Stimulated activated CD4-positive, alpha-beta T cell treated with anti-CD3 and anti-CD28 coated beads, TNF-alpha, amount 100 ng/mL, for 1 hour (primary cell): ENCODE measurements at regions not wholly inside any gene's neighbourhood (a gene's known extent, or its start where the extent isn't known, plus 50 kb on each side); places are given as distances from the start of the nearest gene placed in this dataset.

Source experiments
- DNase-seq, 3 donors: peaks; one replicate each; pipeline ENCODE4 v3.0.0-alpha.2; 2020; ENCODE audit warnings: low read depth in 3 of 3, low spot score in 1 of 3

DNA sequence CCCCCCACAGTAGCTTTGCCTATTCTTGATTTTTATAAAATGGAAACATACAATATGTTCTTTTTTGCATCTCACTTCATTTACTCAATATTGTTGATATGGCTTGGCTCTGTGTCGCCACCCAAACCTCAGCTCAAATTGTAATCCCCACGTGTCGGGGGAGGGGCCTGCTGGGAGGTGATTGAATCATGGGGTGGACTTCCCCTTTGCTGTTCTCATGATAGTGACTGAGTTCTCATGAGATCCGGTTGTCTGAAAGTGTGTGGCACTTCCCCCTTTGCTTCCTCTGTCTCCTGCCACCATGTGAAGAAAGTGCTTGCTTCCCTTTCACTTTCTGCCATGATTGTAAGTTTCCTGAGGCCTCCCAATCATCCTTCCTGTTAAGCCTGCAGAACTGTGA is 431.3 kb downstream of the MN1 start:
- DNase-seq, result no peak

DNA sequence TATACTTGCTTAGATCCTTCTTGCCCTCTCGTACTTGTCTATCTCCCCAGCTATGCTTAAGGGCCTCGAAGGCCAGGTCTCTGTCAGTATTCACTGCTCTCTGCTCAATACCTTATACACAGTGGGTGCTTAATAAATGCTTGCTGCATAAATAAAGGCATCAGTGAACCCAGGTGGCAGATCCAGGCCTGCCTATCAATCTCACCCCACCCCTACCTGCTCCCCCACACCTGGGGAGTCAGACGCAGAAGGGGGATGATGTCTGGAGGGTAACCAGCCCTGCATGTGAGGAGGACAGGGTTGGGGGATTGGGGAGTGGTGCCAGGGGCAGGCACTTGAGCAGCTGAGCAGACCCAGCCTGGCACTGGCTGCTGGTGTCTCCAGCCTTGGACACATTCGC is 430.6 kb downstream of the MN1 start:
- no peak for DNase-seq

DNA sequence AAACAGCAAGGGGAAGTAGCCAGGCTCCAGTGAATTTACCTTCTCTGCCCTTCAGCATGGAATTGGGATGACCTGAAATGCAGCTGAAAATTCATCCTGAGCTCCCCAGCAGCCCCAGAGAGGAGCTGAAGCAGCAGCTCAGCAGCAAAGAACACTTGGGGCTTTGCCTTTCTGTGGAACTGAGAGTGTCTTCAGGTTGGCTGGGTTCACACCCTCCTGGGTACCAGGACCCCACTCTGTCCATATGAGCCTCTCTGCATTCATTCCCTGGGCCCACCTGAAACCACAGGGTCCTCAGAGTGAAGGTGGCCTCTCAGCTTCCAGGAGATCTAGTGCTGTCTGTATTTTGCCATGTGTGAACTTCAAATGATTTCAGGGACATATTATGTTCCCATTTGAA is 429.2 kb downstream of the MN1 start:
- DNase-seq, result no peak

DNA sequence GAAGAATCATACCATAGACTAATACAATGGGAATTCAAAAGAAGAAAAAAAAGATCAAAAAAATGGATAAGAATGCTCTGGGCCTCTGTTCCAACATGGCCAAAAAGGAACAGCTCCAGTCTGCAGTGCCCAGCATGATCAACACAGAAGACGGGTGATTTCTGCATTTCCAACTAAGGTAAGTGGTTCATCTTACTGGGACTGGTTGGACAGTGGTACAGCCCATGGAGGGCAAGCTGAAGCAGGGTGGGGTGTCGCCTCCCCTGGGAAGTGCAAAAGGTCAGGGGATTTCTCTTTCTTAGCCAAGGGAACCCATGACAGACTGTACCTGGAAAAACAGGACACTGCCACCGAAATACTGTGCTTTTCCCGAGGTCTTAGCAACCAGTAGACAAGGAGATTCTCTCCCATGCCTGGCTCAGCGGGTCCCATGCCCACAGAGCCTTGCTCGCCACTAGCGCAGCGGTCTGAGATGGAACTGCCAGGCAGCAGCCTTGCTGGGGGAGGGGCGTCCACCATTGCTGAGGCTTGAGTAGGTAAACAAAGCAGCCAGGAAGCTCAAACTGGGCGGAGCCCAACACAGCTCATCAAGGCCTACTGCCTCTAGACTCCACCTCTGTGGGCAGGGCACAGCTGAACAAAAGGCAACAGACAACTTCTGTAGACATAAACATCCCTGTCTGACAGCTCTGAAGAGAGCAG is 428.4 kb downstream of the MN1 start:
- no peak for DNase-seq

DNA sequence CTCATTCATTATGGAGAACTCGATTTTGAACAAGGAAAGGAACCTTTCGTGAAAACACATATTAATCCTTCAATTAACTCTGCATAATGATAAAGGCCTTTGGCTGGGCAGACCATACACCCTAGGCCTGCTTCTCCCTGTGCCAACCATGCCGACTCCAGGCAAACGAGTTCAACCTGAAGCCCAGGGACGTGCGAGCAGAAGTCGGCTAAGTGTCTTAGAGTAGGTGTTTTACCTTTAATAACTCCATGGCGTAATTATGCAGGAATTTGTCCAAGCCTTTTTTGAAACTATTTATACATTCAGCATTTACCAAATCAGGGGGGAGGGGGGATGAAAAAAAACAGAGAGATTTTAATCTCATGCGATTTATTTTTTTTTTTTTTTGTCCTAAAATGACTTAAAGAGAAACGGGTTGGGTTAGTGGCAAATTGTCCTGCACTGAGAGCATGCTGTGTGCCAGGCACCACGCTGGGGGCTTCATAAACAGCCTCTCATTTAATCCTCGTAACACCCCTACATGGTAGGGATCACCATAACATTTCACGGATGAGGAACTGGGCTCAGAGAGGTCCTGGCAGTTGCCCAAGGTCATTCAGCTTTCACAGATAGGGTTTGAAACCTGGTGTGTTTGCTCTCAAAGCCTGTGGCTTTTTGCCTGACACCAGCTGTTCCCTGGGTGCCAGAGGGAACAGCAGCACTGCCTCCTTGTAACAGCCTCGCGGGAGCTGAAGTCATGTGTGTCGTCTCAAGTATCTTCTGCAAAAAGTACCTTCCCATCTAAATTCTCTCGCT is 423.9 kb downstream of the MN1 start:
- no peak for DNase-seq

DNA sequence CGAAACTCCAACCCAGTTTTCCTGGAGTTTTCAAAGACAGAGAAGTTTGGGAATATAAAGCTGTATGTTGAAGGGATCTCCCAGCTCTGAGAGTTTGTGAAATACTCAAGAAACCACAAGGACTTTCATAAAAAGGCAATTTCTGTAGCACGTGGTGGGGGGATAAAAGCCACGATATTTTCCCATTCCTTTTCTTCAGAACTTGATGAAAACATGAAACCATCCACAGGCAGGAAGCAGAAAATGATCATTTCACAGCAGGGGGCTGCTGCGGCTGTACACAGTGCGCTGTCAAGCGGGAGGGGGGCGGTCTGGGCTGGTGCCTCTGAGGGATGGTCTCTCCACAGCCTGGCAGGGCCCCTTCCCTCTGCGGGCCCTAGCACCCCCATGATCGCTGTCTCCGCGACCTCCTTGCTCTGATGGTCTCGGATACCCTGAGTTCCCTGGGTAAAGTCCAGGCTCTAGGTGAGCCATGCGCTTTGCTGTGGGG is 423.2 kb downstream of the MN1 start:
- no peak for DNase-seq

DNA sequence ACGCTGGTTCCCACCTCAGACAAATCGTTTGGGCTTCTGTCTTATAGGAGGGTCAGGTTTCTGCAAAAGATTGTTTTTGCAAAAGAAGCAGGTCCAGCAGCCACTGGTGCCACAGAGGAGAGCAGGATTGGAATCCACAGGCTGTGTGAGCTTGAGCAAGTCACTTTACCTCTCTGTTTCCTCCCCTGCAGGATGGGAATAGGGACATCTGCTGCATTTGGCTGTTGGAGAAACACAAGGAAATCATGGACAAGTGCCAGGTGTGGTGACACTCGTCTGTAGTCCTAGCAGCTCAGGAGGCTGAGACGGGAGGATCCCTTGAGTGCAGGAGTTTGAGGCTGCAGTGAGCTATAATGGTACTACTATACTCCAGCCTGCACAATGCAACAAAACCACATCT is 422.6 kb downstream of the MN1 start:
- DNase-seq, result no peak

DNA sequence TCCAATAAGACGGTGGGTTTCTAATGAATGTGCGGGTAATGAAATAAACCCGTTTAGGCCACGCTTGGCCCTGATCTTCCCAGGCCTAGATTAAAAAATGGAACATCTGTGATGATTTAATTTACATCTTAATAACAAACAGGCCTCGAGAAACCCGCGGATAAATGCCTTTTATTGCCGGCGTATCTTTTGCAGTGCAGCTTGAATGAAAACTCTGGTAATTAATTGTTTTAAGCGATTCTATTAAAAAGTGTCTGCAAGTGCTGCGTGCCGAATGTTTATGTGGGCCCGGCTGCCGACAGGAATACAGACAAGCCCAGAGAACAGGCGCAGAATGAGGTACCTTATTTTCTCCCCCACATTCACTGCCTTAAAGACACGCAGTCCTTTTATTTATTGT is 420.7 kb downstream of the MN1 start:
- DNase-seq, result no peak

DNA sequence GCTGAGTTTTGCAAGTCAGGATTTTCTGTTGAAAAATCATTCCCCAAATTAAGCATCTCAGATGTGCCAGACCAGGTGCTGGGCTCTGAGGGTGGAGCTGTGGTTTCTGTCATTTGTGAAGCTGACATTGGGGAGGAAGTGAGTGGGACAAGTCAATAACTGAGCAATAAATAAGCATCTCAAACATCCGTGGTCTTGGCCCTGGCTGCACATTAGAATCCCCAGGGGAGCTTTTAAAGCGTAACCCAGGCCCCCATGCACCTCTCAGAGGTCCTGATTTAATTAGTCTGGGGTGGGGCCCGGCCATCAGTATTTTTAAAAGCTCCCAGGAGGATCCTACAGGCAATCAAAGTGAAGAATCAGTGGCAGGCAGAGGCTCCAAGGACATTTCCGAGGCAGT is 420.0 kb downstream of the MN1 start:
- DNase-seq, result no peak

DNA sequence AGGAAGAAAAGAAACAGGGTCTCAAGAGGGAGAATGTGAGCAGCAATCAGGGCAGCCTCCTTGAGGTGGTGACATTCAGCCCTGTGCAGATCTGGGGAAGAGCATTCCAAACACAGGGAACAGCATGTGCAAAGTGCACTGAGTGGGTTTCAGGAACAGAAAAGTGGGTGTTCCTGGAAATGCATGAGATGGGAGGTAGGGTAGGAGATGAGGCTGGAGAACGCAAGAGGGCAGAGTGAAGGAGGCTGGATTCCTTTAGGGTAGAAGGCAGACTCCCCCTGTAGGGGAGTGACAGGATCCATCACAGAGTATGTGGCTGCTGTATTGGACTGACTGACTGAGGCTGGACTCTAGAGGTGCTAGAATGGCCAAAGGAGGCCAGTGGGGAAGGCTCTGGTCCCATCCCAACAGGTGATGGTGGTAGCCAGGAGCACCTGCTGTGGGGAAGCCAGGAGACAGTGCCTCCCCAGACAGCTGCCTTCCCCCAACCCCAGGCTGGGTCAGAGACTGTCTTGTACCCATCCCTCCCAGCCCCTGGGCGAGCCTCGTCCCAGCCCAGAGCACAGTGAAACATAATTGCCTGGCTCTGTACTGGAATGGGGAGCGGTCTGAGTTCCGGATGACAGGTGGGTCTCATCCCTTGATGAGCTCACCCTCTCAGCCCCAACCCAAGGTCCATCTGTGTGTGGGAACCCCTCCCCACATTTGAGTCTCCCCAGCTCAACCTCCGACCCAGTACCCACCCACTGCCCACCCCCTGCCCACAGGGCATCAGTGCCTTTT is 419.4 kb downstream of the MN1 start:
- DNase-seq, result no peak

DNA sequence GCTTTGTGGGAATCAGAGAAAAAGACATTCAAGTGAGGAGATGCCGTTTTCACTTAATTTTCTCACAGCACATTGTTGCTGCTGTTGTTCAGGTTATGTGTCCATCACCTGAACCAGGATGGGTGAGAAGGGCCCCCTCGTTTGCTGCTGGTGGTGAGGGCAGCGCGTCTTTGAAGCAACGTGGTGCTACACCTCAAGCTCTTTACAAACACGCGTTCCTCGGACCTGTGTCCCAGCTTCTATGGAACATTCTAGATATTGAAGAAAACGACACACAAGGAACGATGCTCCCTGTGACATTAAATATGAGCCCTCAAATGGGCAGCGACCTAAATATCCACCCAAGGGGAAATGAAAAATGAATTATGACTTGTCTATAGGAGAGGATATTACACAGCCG is 418.6 kb downstream of the MN1 start:
- DNase-seq, result no peak

DNA sequence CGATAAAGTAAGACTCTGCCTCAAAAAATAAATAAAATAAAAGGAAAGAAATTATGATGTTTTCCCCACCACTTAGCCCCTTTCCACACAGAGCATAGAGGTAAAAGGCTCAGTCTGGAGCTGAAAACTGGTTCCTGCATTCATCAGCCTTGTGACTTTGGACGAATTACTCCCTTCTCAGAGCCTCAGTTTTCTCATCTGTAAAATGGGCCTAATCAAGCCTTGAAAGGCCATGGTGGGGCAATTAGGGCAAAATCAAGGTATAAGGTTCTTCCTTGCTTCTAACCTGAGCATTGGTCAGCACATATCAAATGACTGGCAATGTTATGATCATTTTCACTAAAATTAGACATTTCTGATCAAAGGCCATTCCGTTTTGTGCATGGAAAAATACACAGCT is 417.7 kb downstream of the MN1 start:
- DNase-seq, result no peak

DNA sequence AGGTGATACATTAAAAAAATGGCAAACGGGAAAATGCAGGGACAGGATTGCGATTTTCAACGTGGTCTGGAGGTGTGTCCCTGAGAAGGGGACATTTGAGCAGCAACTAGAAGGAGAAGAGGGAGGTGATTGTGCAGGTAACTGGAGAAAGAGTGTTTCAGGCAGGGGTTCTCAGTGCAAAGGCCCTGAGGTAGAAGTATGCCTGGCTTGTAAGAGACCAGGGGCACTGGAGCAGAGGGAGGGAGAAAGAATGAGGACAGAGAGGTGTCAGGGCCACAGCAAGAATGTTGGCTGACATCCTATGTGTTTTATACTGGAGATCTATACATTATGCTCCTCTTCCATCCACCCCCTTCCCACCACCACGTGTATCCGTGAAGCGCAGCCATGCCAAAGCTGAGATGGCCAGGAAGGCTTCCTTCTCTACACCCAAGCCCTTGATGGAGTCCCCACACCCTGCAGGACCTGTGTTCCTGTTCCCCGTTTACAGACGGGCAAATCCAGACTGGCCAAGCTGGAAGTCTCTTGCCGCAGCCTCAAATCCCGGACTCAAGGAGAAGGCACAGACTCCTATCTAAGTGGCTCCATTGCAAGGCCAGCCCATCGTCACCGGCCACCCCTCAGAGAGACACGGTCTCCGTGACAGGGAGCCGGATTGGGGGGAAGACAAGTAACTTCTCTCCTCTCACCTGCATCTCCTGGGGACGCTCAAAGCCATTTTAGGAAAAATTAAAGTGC is 416.1 kb downstream of the MN1 start:
- no peak for DNase-seq

DNA sequence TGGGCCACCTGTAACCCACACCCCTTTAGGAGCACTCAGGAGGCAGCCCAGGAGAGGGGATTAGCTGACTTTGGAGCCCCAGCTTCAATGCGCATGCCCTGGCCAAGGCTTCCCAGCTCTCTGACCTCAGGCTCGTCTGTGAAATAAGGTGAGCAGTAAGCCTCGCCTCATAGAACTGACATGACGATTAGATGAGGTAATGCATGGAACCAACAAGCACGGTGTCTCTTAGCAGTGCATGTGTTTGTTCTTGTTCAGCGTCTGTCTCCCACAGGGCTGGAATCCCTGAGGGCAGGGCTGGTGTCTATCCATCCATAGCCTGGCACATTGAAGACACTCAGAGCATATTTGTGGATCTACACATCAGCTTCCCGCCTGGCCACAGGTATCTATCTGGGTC is 415.4 kb downstream of the MN1 start:
- DNase-seq, result no peak

DNA sequence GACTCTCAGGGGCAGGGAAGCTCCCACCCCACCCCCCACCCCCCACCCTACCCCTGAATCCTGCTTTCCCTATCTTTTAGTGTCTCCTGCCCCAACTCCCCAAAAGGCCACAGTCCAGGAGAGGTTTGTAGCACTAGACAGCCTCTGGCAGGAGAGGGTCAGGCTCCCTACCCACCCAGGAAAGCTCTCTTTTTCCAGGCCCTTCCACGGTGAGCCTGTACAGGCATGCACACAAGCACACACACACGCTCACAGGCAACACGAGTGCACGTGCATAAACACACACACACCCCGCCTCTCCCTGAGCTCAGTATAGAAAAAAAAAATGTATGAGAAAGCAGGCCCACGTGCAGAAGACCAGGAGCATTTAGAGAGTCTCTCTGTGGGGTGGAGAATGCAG is 414.0 kb downstream of the MN1 start:
- DNase-seq, result no peak

DNA sequence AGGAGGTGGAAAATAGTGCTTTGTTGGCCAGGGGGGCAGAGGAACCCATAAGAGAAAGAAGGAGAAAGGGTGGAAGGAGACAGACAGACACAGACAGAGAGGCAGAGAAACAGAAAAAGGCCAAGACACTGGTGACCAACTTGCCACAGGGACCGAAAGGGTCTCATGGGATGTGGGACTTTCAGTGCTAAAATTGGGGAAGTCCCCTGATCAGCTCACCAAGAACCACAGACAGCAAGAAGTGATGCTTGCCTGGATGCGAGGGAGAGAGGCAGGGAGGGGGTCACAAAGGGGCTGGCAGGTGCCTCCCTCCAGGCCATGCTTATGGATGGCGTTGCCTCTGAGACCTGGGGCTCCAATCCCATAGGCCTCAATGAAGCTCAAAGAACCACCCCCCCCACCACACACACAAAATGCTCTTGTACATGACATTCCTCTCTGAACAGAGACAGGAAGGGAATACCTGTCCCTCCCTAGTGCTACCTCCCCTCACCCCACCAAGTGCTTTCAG is 413.4 kb downstream of the MN1 start:
- no peak for DNase-seq

DNA sequence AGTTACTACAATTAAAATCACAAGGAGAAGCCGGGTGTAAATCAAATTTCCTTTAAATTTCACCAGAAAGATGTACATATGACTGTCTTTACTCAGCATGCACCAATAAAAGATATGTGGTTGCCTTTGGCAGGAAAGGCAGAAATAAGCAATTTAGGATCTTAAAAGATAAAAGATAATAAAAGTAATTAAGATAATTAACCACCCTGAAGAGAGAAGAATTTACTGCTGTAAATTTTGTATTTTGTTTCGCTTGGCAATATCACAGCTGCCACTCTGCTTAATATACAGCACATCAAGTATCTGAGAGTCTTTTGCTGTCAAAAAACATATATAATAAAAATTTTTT is 411.9 kb downstream of the MN1 start:
- DNase-seq, result no peak

DNA sequence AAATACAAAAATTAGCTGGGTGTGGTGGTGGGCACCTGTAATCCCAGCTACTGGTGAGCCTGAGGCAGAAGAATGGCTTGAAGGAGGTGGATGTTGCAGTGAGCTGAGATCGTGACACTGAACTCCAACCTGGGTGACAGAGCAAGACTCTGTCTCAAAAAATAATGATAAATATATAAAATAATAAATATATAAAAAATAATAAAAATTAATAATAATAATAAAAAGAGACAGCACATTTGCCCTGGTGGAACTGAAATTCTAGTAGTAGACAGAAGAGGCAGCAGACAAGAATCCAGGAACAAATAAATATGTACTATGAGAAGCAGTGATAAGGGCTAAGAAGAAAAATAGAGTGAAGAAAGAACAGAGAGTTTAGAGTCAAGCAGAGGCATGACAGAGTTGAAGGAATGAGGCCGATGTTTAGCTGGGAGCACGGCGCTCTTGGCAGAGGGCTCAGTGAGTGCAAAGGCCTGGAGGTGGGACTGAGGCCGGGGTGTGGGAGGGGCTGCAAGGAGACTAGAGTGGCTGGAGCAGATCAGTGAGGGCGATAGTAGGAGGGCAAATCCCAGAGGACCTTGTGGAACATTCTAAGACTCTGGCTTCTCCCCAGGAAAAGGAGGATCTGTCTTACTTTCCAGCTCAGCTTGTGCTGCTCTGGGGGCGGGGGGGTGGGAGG is 410.3 kb downstream of the MN1 start:
- DNase-seq, result no peak

DNA sequence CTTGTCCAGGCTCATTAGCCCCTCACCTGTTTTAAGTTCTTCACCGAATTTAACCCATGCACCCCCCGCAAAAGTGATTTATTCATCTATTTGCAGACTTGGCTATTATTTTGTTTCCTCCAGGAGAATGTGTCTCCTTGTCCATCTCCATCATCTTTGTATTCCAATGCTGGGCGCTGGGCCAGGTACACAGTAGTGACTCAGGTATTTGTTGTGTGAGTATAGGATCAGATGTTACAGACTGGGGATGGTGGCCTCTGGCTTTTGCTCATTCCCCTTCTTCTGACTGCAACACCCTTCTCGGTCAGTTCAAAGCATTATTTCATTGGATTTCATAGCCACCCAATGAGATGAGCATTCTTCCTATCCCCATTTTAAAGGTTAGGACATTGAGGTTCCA is 408.2 kb downstream of the MN1 start:
- no peak for DNase-seq

DNA sequence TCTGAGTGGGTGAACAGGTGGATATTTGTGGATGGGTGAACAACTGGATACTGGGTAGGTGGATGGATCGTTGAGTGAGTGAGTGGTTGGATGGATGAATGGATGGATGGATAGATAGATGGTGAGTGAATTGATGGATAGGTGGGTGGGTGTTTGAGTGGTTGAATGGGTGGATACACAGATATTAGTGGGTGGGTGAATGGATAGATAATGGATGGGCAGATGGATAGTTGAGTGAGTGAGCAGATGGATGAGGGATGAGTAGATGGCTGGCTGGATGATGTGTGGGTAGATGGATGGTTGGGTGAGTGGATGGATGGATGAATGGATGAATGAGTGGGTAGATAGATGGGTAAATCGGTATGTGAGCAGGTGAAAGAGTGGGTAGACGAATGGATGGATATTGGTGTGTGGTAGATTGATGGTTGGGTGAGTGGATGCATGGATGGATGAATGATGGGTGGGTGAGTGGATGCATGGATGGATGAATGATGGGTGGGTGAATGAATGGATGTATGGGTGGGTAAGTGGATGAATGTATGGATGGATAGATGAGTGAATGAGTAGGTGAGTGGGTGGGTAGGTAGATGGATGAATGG is 406.7 kb downstream of the MN1 start:
- no peak for DNase-seq
